ENCODE measurements at regions not wholly inside any gene's neighbourhood (a gene's known extent, or its start where the extent isn't known, plus 50 kb on each side); places are given as distances from the start of the nearest gene placed in this dataset.

GRCh38 chr4:117784266-117784665 is 250.0 kb upstream of the NDST3 start:
- no peak overlapping the region for H3K4me3 ChIP-seq (ENCODE audit: low read depth, low read length)
- no peak for DNase-seq (ENCODE audit: low read depth)
- no peak for TF ChIP-seq MYC (IDR thresholded peaks at IDR 0.05; ENCODE audit: low read depth, low read length)

GRCh38 chr4:117786566-117786965 is 247.7 kb upstream of the NDST3 start:
- TF ChIP-seq POLR2A (IDR thresholded peaks at IDR 0.05; ENCODE audit: extremely low read depth, insufficient read length) (no peak), MYC (IDR thresholded peaks at IDR 0.05; ENCODE audit: low read depth, low read length) (no peak), CTCF (IDR thresholded peaks at IDR 0.05; ENCODE audit: low read depth, low read length) (no peak)
- TF ChIP-seq, protein P1, sequence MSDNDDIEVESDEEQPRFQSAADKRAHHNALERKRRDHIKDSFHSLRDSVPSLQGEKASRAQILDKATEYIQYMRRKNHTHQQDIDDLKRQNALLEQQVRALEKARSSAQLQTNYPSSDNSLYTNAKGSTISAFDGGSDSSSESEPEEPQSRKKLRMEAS (IDR thresholded peaks at IDR 0.05; ENCODE audit: low read depth, low read length) = no peak
- H3K4me3 ChIP-seq (ENCODE audit: low read depth, low read length) = no peak overlapping the region
- DNase-seq (ENCODE audit: low read depth) = no peak

DNA sequence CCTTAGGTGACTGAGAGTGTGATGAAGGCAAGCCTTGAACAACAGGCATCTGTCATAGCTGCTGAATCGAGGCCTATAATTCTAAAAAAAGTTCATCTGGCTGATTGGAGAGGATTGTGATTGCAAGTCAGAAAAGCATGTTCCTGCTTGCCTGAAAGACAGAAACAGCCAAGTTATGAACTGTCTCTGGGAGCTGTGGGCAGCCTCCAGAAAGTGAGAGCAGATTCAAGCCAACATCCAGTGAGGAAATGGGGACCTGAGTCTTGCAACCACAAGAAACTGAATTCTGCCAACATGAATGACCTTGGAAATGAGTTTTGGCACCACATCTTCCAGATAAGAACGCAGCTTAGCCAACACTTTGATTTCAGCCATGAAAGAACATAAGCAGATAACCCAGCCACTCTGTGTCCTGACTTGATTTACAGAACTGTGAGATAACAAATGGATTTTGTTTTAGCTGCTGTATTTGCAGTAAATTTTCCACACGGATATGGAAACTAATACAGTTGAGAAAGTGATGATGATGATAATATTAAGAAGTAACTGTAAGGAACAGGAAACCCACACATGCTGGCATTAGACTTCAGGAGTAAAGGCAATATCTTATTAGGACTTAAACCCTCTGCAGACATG is 240.3 kb upstream of the NDST3 start:
- TF ChIP-seq, protein P1 (IDR thresholded peaks at IDR 0.05; ENCODE audit: low read depth, low read length) = no peak
- TF ChIP-seq MYC (IDR thresholded peaks at IDR 0.05; ENCODE audit: low read depth, low read length) (no peak), CTCF (IDR thresholded peaks at IDR 0.05; ENCODE audit: low read depth, low read length) (no peak)
- DNase-seq (ENCODE audit: low read depth) = no peak

DNA sequence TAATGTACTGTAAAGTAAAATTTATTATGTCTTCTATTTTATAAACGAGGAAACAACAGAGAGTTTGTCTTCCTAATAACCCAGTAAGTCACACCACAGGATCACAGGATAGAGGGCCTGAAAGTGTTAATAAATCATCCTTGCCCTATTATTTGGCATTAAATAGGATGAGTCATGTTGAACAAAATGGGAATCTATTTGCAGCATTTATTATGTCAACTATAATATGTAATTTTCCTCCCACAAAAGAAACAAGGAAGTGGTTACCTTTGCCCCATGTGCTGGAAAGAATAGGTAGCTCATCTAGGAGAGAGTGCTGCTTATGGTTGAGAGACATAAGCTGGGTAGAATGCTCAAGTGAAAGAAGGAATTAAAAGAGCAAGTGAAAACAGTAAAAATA is 237.6 kb upstream of the NDST3 start:
- no peak overlapping the region for H3K4me3 ChIP-seq (ENCODE audit: low read depth, low read length)
- TF ChIP-seq, protein P1 (IDR thresholded peaks at IDR 0.05; ENCODE audit: low read depth, low read length) = no peak
- no peak for TF ChIP-seq CTCF (IDR thresholded peaks at IDR 0.05; ENCODE audit: low read depth, low read length)
- no peak for TF ChIP-seq MYC (IDR thresholded peaks at IDR 0.05; ENCODE audit: low read depth, low read length)
- TF ChIP-seq POLR2A (IDR thresholded peaks at IDR 0.05; ENCODE audit: extremely low read depth, insufficient read length) = no peak
- DNase-seq (ENCODE audit: low read depth) = no peak

More for the DNA sequence above, 240.3 kb upstream of the NDST3 start:
- H3K4me3 ChIP-seq (ENCODE audit: low read depth, low read length) = no peak overlapping the region

DNA sequence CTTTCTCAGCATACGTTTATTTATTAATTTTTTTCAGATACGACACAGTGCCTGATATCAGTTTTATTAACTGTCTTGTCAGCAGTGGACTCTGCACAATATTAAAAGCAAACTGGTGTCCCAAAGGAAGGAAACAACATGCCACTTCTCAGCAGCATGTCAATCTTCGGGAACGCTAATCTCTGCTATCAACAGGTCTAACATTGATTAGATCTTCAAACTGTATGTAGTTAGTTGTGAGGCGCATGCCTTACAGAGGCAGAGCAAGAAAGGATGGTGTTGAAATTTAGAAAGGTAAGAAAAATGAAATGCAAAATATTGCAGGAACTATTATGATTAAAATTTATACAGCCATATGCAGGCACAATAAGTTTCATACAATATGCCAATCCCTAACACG is 233.7 kb upstream of the NDST3 start:
- H3K4me3 ChIP-seq (ENCODE audit: low read depth, low read length) = no peak overlapping the region
- TF ChIP-seq, protein P1 (IDR thresholded peaks at IDR 0.05; ENCODE audit: low read depth, low read length) = no peak
- no peak for TF ChIP-seq POLR2A (IDR thresholded peaks at IDR 0.05; ENCODE audit: extremely low read depth, insufficient read length)
- TF ChIP-seq CTCF (IDR thresholded peaks at IDR 0.05; ENCODE audit: low read depth, low read length) = no peak
- TF ChIP-seq MYC (IDR thresholded peaks at IDR 0.05; ENCODE audit: low read depth, low read length) = no peak
- no peak for DNase-seq (ENCODE audit: low read depth)

- no peak for TF ChIP-seq CTCF (IDR thresholded peaks at IDR 0.05; ENCODE audit: low read depth, low read length)
- DNase-seq (ENCODE audit: low read depth) = no peak
- H3K4me3 ChIP-seq (ENCODE audit: low read depth, low read length) = no peak overlapping the region
Measured at GRCh38 chr4:117801756-117802155, 232.5 kb upstream of the NDST3 start.

All from NB4 (cell line).